HCT116 (cell line): ENCODE measurements at regions not wholly inside any gene's neighbourhood (a gene's known extent, or its start where the extent isn't known, plus 50 kb on each side); places are given as distances from the start of the nearest gene placed in this dataset.

Source experiments
- ATAC-seq: fragments of 200-7000 bp; cut with Tn5 transposase; 2 replicates; pipeline ENCODE4 v1.9.1; 2020; ENCODE audit warnings: mild to moderate bottlenecking, moderate library complexity
- BruUV-seq: library from RNA; stranded (reverse); fragments of 400-500 nt; replicated peaks from 2 replicates; lab custom pipeline; 2021; lab: Mats Ljungman, UMichigan
- CTCF ChIA-PET: fragments of 300-600 bp; sonication (Branson Sonifier 250); formaldehyde crosslinking; loops from one replicate; lab custom pipeline; 2021; ENCODE audit warnings: antibody characterized with exemption; lab: Charles Lee
- POLR2A ChIA-PET: fragments of 300-600, 350-600 bp; sonication (Branson Sonifier 250); formaldehyde crosslinking; loops from one replicate; lab custom pipeline; 2021; ENCODE audit warnings: antibody characterized with exemption; lab: Charles Lee
- RAD21 ChIA-PET, 2 experiments: fragments of 300-600 bp; sonication (Branson Sonifier 250); formaldehyde crosslinking; loops; one replicate each; lab custom pipeline; 2023; ENCODE audit warnings: low total read pairs in 2 of 2; ENCODE audit not compliant: uncharacterized antibody in 2 of 2, unreplicated experiment in 2 of 2, low non-redundant PET in 1 of 2; lab: Charles Lee
- DNase-seq: peaks from one replicate; pipeline ENCODE4 v3.0.0-alpha.2; 2010; ENCODE audit warnings: low read depth, low spot score
- H2AFZ ChIP-seq: fragments of 200-600 bp; shearing (Covaris generic), sonication (generic); 2 replicates; pipeline ENCODE4 v1.6.1; 2017; ENCODE audit warnings: low read depth, mixed run types, mixed read lengths, antibody characterized with exemption, low read length; ENCODE audit not compliant: poor library complexity, severe bottlenecking
- H3K27ac ChIP-seq: 2 replicates; pipeline ENCODE4 v1.5.1; 2012; ENCODE audit warnings: low read depth, low read length
- H3K27me3 ChIP-seq: fragments of 200-600 bp; sonication (generic); 2 replicates; pipeline ENCODE4 v1.6.1; 2016; ENCODE audit warnings: mixed run types, low read length, mixed read lengths; ENCODE audit not compliant: insufficient read depth
- H3K36me3 ChIP-seq, 2 experiments: fragments of 200-500 bp in 1 of 2; fragments of 200-600 bp in 1 of 2; sonication (Bioruptor generic) in 1 of 2; sonication (generic) in 1 of 2; 2 replicates each; pipeline versions ENCODE4 v1.5.1 to v1.6.1; 2014 to 2016; ENCODE audit warnings: low read length in 2 of 2, inconsistent platforms in 1 of 2, mixed read lengths in 1 of 2, mixed run types in 1 of 2; ENCODE audit not compliant: insufficient read depth in 2 of 2, control insufficient read depth in 1 of 2
- H3K4me1 ChIP-seq, 2 experiments: fragments of 200-600 bp in 1 of 2; sonication (generic) in 1 of 2; 2 replicates each; pipeline versions ENCODE4 v1.5.1 to v1.6.1; 2012 to 2017; ENCODE audit warnings: low read length in 2 of 2, inconsistent platforms in 1 of 2, mild to moderate bottlenecking in 1 of 2, mixed read lengths in 1 of 2, mixed run types in 1 of 2, moderate library complexity in 1 of 2; ENCODE audit not compliant: insufficient read depth in 2 of 2, control insufficient read depth in 1 of 2
- H3K4me2 ChIP-seq: fragments of 200-600 bp; sonication (generic); 2 replicates; pipeline ENCODE4 v1.6.1; 2017; ENCODE audit warnings: mixed run types, low read length, mixed read lengths
- H3K4me3 ChIP-seq, 2 experiments: fragments of 200-600 bp in 1 of 2; sonication (generic) in 1 of 2; replicated peaks in 1 of 2; 2 replicates each; pipeline ENCODE4 v1.5.1; 2011 to 2016; ENCODE audit warnings: low read length in 2 of 2, control low read depth in 1 of 2, low read depth in 1 of 2, mild to moderate bottlenecking in 1 of 2, mixed read lengths in 1 of 2, mixed run types in 1 of 2
- H3K79me2 ChIP-seq: fragments of 200-600 bp; sonication (generic); 2 replicates; pipeline ENCODE4 v1.6.1; 2017; ENCODE audit warnings: mild to moderate bottlenecking, mixed run types, low read length, moderate library complexity, mixed read lengths; ENCODE audit not compliant: insufficient read depth
- H3K9ac ChIP-seq: fragments of 200-600 bp; sonication (generic); 2 replicates; pipeline ENCODE4 v1.6.1; 2016; ENCODE audit warnings: low read length, mixed read lengths
- H3K9me2 ChIP-seq: fragments of 200-600 bp; sonication (generic), shearing (Covaris generic); 2 replicates; pipeline ENCODE4 v1.6.1; 2017; ENCODE audit warnings: mixed run types, mild to moderate bottlenecking, moderate library complexity; ENCODE audit not compliant: insufficient read depth
- H3K9me3 ChIP-seq, 2 experiments: fragments of 200-500 bp in 1 of 2; fragments of 200-600 bp in 1 of 2; sonication (Bioruptor generic) in 1 of 2; sonication (generic) in 1 of 2; 2 replicates each; pipeline ENCODE4 v1.6.1; 2014 to 2017; ENCODE audit warnings: low read length in 2 of 2, mixed read lengths in 2 of 2, inconsistent platforms in 1 of 2, low read depth in 1 of 2, mild to moderate bottlenecking in 1 of 2, mixed run types in 1 of 2, moderate library complexity in 1 of 2; ENCODE audit not compliant: control insufficient read depth in 1 of 2, insufficient read depth in 1 of 2
- H4K20me1 ChIP-seq: fragments of 200-600 bp; sonication (generic), shearing (Covaris generic); 2 replicates; pipeline ENCODE4 v1.6.1; 2017; ENCODE audit warnings: mixed run types, mild to moderate bottlenecking, moderate library complexity; ENCODE audit not compliant: insufficient read depth
- CEBPB ChIP-seq: IDR thresholded peaks from 2 replicates; pipeline ENCODE4 v1.6.1; 2012; ENCODE audit warnings: low read depth
- EGR1 ChIP-seq: IDR thresholded peaks from 2 replicates; pipeline ENCODE4 v1.6.1; 2012; ENCODE audit warnings: low read depth
- EZH2phosphoT487 ChIP-seq: fragments of 200-600 bp; IDR thresholded peaks from 2 replicates; pipeline ENCODE4 v1.6.1; 2018; ENCODE audit warnings: antibody characterized with exemption, borderline replicate concordance
- MAX ChIP-seq: IDR thresholded peaks from 2 replicates; pipeline ENCODE4 v1.6.1; 2012
- POLR2A ChIP-seq: IDR thresholded peaks from 2 replicates; pipeline ENCODE4 v1.7.0; 2011; ENCODE audit warnings: borderline replicate concordance; ENCODE audit not compliant: insufficient read depth, insufficient read length; ENCODE audit errors: extremely low read depth
- POLR2AphosphoS5 ChIP-seq: IDR thresholded peaks from 2 replicates; pipeline ENCODE4 v1.6.1; 2011; ENCODE audit warnings: mild to moderate bottlenecking, low read depth, low read length, moderate library complexity
- REST ChIP-seq: IDR thresholded peaks from 2 replicates; pipeline ENCODE4 v1.6.1; 2012; ENCODE audit warnings: low read depth
- YY1 ChIP-seq: IDR thresholded peaks from 2 replicates; pipeline ENCODE4 v1.6.1; 2011; ENCODE audit warnings: low read length, low read depth, moderate library complexity, mild to moderate bottlenecking; ENCODE audit not compliant: insufficient replicate concordance; ENCODE audit errors: extremely low read depth
- ZBTB33 ChIP-seq: IDR thresholded peaks from 2 replicates; pipeline ENCODE4 v1.6.1; 2011; ENCODE audit warnings: mild to moderate bottlenecking, low read length, moderate library complexity; ENCODE audit not compliant: insufficient replicate concordance; ENCODE audit errors: extremely low read depth
- ZFX ChIP-seq: fragments of 450-650 bp; IDR thresholded peaks from 2 replicates; pipeline ENCODE4 v1.6.1; 2017
- ZNF274 ChIP-seq: fragments of 200-500 bp; sonication (Bioruptor generic); IDR thresholded peaks from 2 replicates; pipeline ENCODE4 v1.6.1; 2014; ENCODE audit warnings: mild to moderate bottlenecking, low read depth, low read length, inconsistent platforms
- intact Hi-C: fragments of 100-400 bp; cut with micrococcal nuclease; formaldehyde crosslinking; loops from 2 replicates; pipeline ENCODE4 v1.10.0; 2022

GRCh38 chr13:33471204-33471603 lies 185.6 kb upstream of the STARD13 start:
- no TSS peak for BruUV-seq
- Histone ChIP-seq H3K9me2 (no peaks in the 10 kb centered on the region), H3K9ac (no peak overlapping the region), H3K36me3 (no peaks in the 10 kb centered on the region), H3K4me2 (no peak overlapping the region), H3K9me3 (peaks cover 0 to 6% of the 10 kb centered on the region in 2 experiments; a peak in 1 of 4 replicates), H2AFZ (no peak overlapping the region), H3K27me3 (no peaks in the 10 kb centered on the region), H3K27ac (no peak overlapping the region), H3K79me2 (no peaks in the 10 kb centered on the region), H3K4me3 (no peak overlapping the region), H4K20me1 (no peaks in the 10 kb centered on the region), H3K4me1 (no peaks in the 10 kb centered on the region)
- no peak for TF ChIP-seq CEBPB
- no peak for TF ChIP-seq YY1
- no peak for TF ChIP-seq ZNF274
- RAD21 ChIA-PET, result no interaction called here
- CTCF ChIA-PET, result no interaction called here
- intact Hi-C loops, result no loop called here
- ATAC-seq, result no peak
- DNase-seq, result no peak
- POLR2A ChIA-PET, result no interaction called here

GRCh38 chr13:33472446-33472845 lies 186.9 kb upstream of the STARD13 start:
- H3K9me3 ChIP-seq, result peaks cover 0 to 9% of the 10 kb centered on the region in 2 experiments; a peak in 1 of 4 replicates
- intact Hi-C loops, result no loop called here
- ChIA-PET CTCF (no interaction called here), POLR2A (no interaction called here), RAD21 (no interaction called here)
- H3K27ac ChIP-seq, result no peak overlapping the region
- H3K79me2 ChIP-seq, result no peaks in the 10 kb centered on the region
- no peaks in the 10 kb centered on the region for H3K27me3 ChIP-seq
- ATAC-seq (no peak), DNase-seq (no peak)
- no peaks in the 10 kb centered on the region for H3K36me3 ChIP-seq
- no peak overlapping the region for H3K4me2 ChIP-seq
- no peaks in the 10 kb centered on the region for H3K9me2 ChIP-seq
- BruUV-seq, result no TSS peak
- no peak overlapping the region for H2AFZ ChIP-seq
- no peaks in the 10 kb centered on the region for H4K20me1 ChIP-seq
- TF ChIP-seq POLR2AphosphoS5 (no peak), ZFX (no peak), POLR2A (no peak), MAX (no peak), ZBTB33 (no peak), CEBPB (no peak), REST (no peak), EGR1 (no peak), EZH2phosphoT487 (no peak), ZNF274 (no peak)
- H3K9ac ChIP-seq, result no peak overlapping the region
- H3K4me3 ChIP-seq, result no peak overlapping the region
- no peaks in the 10 kb centered on the region for H3K4me1 ChIP-seq
